ENCODE measurements at regions not wholly inside any gene's neighbourhood (a gene's known extent, or its start where the extent isn't known, plus 50 kb on each side); places are given as distances from the start of the nearest gene placed in this dataset.

DNA sequence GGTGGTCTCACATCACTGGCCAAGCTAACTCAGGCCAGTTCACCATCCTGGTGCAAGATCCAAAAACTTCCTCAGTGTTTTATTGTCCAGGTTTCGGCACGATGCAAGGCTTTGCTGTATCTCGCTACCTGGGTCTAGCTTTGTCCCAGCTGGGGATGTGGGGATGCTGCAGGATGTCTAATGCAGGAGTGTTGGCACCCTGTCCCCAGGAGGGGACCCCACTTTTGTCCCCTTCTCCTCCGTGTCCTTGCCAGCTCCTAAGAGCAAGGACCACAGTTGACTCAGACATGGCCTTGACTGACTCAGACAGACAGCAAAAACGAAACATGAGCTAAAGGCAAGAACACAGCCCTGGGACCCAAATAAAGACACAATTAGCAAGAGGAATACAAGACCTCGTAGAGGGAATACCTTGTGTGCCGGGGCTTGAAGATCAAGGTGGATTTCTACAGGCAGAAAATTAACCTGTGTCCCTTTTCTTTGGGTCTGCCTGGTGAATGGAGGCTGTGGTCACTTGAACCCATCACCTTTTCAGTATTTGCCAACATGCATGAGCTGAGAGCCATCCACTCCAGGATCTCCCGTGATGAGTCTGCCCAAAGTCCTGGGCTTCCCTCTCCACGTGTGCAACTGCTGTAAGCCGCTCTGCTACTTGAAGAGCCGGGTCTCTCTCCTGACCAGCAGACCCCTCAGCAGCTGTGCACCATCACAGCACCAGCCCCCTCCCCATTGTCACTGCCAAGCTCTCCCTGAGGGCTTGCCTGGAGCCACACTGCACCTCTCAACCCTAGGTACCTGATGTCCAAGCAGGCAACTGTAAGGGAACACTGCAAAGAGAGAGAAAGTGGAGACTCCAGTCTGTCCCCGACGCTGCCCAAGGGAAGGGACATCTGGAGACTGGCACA lies 149.5 kb upstream of the ZNF507 start:
- DNase-seq, result no peak

DNA sequence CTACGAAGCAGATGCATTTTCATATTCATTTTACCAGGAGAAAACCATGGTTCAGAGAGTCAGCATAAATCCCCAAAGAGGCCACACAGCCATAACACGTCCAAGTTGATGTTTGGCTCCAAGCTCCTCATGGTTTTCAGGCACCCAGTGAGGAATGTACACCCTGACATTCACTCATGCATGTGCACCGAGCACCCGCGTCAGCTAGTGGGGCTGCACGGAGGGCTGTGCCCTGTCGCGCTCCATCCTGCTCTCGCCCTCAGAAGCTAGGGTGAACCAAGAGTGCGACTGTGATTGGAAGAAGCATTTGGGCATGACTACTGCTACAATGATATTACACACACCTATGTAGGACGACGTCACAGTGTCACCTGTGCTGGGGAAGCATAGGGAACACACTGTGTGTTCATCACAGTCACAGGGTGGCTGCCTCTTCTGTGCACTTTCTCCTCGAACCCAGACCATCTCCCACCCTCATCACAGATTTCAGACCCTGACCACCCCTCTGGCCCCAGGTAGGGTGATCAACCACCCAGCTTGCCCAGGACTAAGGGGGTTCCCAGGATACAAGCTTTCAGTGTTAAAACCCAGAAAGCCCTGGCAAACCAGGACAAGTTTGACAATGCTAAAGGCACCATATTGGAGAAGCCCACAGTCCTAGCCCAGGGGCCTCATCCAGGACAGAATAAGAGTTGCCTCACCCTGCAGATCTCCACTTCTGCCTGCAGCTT lies 148.6 kb upstream of the ZNF507 start:
- DNase-seq, result no peak

GRCh38 chr19:32197896-32198882 lies 147.2 kb upstream of the ZNF507 start:
- no peak for DNase-seq

DNA sequence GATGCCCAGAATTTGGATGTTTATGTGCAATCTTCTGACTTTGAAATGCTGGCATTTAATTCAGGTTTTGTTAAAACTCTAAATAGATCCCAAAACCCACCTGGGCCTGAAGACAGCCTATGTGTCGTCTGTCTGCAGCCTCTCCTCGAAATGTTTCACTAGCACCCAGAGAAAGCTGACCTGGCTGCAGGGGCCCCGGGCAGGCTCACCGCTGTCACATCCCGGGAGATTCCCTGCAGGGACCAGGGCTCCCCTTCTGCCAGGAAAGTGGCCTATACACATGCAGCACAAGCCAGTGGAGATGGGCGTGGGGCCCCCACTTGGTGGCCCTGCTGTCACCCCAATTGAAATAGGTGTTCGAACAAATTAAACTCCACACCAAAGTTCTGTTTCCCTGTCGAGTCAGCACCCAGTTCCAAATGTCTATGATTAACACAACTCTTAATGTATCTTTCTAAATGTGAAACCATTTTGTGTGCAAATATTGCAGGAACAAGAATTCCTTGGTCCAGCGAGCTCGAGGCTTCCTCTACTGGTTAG lies 145.8 kb upstream of the ZNF507 start:
- no peak for DNase-seq

GRCh38 chr19:32200312-32201038 lies 144.9 kb upstream of the ZNF507 start:
- no peak for DNase-seq

DNA sequence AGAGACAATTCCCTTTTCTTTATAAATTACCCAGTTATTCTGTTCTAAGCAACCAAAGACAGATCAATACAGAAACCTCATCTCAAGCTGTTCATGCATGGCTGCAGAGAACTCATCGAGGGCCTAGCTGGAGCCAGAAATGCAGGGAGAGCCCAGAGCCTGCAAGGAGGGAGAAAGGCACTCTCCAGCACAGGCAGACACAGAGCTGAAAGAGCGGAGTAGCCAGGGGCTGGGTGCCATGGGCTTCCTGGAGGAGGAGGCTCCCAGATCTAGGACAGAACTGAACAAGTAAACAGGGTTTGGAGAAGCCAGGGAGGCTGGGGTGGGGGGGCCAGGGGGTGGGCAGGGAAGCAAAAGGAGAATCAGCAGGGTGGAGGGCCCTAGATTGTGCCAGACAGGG lies 144.2 kb upstream of the ZNF507 start:
- DNase-seq, result no peak

DNA sequence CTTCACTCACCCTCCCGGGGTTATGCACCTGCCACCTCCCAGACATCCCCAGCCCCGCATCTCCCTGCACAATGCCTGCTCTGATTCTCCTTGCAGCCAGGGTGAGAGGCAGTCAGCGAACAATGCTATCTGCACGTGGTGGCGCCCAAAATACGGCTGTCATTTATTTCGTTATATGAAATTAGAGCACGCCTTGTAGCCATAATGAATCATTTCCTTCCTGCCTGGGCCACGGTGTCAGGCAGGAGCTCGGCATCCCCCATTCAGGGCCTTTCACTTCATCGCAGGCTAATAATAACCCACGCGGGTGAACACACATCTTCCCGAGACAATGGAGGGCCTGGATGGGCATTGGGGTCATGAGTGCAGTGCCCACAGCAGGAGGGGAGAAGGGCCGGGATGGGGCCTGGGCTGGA lies 143.8 kb upstream of the ZNF507 start:
- DNase-seq, result no peak

GRCh38 chr19:32202244-32202643 lies 143.2 kb upstream of the ZNF507 start:
- DNase-seq, result no peak

DNA sequence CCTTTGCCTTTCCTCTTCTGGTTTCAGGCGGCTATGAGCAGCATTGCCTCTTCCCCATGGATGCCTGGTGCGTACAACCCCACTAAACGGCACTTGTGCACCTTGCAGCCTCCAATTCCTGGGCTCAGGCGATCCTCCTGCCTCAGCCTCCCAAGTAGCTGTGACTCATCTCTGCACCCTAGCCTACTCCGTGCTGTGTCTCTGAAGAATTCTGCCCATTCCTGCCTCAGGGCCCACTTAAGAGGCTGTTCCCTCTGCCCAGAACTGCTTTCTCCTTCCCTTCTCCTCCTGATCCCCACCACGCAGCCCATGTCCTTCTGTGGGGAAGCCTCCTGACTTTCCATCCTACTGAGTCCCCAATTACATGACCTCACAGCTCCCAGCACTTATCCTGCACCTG lies 142.2 kb upstream of the ZNF507 start:
- DNase-seq, result no peak

- no peak for DNase-seq
Observed at GRCh38 chr19:32206065-32206464, 139.3 kb upstream of the ZNF507 start.

DNA sequence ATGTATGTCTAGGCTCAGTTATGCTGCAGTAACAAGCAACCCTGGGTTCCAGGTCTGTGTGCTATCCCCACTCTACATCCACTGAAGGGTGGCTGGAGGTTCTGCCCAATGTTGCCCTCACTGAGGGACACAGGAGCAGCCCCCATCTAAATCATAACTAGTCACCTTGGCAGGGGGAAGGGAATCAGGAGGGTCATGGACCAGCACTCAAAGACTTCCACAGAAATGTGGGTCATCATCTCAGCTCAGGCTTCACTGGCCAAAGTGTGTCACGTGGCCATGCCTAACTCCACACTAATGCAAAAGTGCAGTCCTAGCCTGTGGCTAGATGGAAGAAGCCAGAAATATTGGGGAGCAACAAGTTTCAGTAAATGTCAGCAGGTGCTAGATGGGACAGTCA lies 137.3 kb upstream of the ZNF507 start:
- DNase-seq, result no peak

DNA sequence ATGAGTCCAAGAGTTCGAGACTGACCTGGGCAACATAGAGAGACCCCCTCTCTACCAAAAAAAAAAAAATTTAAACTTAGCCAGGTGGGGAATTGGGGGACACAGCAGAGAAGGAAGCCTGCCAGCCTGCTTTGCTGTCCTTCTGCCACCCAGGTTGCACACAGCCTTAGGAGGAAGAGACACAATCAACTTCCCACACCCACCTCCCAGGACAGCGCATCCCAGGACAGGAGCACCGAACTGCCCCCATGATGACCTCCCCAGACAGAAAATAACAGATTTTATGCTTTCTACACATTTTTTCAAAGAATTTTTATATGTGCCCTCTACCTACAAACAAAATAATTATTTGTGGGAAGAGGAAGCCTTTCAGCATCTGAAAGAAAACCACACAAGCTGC lies 126.0 kb upstream of the ZNF507 start:
- DNase-seq, result no peak

- DNase-seq, result no peak
Observed at GRCh38 chr19:32219881-32220472, 125.4 kb upstream of the ZNF507 start.

DNA sequence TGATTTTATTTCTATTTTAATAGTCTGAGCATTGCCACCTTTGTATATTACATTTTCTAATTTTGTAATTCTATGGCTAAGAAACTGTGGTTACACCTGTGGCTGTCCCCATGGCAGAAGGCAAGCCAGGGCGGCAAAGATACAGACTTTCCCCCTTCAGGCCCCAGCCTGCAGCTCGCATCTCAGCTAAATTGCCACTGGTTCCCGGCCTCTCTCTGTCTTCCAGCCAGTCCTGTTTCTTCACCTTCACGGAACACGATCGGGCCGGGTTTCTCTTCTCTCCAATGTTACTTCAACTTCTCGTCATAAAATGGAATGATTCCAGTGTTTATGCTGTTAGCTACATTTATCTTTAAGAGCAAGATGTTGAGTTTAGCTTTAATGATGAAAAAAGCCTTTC lies 124.5 kb upstream of the ZNF507 start:
- DNase-seq, result no peak

DNA sequence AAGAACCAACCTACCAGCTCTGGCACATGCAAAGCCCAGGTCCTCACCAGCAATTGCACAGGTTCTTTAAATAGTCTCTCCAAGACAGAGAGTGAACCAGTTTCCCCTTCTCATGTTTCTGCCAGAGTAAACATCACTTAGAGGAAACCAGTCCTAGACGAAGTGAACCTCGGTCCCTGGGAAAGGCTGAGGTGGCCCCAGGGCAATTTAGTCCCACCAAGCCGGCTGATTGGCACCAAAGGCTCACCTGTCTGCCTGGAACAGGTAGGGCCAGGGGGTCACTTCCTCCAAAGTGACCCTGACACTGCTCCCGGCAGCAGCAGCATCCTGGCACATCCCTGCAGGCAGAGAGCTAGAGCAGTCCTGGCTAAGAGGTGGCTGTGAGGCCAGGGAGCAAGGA lies 122.9 kb upstream of the ZNF507 start:
- DNase-seq, result no peak

GRCh38 chr19:32223106-32223505 lies 122.3 kb upstream of the ZNF507 start:
- DNase-seq, result no peak

DNA sequence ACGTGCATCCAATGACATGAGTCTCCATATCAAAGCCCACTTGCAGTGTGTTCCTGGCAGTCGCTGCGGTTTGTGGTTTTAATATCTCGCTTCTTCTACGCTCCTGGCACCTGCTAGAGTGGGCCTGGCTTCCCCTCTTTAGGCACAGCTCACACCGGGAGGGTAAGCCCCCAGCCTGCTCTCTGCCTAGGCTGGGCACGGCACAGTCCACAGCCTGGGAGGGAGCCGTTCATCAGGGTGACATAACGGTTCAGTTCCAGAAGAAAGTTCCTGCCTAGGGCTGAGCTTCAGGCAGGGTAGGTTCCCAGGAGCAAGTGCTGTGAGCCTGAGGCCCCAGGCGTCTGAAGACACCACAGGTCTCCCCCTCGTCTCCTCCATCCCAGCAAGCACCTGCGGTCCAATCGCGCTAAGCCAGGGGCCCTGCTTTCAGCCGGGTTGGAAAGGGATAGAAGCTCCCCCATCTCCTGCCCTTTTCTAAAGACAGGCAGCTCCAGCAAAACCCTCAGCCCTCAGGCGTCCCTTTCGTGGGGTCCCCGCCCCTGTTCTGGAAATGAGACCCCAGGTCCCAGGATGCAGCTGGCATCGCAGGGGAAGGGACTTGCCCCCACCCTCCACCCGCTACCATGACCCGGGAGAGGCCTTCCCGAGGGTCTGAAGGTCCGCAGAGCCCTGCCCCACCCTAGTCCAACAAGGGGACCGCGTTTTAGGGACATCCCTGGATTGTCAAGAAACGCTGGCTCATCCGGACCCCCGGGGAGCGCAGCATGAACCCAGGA lies 121.6 kb upstream of the ZNF507 start:
- no peak for DNase-seq

- DNase-seq, result peak; percentile 17 to 45 (median 32)
Observed at GRCh38 chr19:32224371-32225244, 120.8 kb upstream of the ZNF507 start.

- DNase-seq, result no peak
Observed at GRCh38 chr19:32227561-32228165, 117.7 kb upstream of the ZNF507 start.

All from activated naive CD4-positive, alpha-beta T cell (primary cell).